Lung (tissue), 11 donors: ENCODE measurements at regions not wholly inside any gene's neighbourhood (a gene's known extent, or its start where the extent isn't known, plus 50 kb on each side); places are given as distances from the start of the nearest gene placed in this dataset.

ENCODE experiments used
- ATAC-seq: fragments of 200-7000 bp; cut with Tn5 transposase; one replicate; pipeline ENCODE4 v1.9.1; 2020; ENCODE audit warnings: moderate number of reproducible peaks; ENCODE audit not compliant: insufficient read depth, low FRiP score
- DNase-seq, 3 donors: peaks; one replicate each; pipeline ENCODE4 v3.0.0-alpha.2; 2013 to 2017
- H3K27ac ChIP-seq, 2 donors: one replicate each; pipeline ENCODE4 v1.5.1; 2013; ENCODE audit warnings: mild to moderate bottlenecking in 2 of 2, moderate library complexity in 2 of 2, control low read depth in 1 of 2, inconsistent platforms in 1 of 2, low read depth in 1 of 2, low read length in 1 of 2
- H3K27me3 ChIP-seq, 3 donors: one replicate each; pipeline ENCODE4 v1.5.1; 2013; ENCODE audit warnings: low read length in 2 of 3; ENCODE audit not compliant: control insufficient read depth in 3 of 3, insufficient read depth in 3 of 3
- H3K36me3 ChIP-seq, 4 donors: one replicate each; pipeline ENCODE4 v1.5.1; 2013; ENCODE audit warnings: low read length in 4 of 4, mild to moderate bottlenecking in 1 of 4, moderate library complexity in 1 of 4; ENCODE audit not compliant: control insufficient read depth in 4 of 4, insufficient read depth in 4 of 4
- H3K4me1 ChIP-seq, 5 donors: one replicate each; pipeline ENCODE4 v1.5.1; 2013; ENCODE audit warnings: low read length in 5 of 5, mild to moderate bottlenecking in 2 of 5, moderate library complexity in 1 of 5; ENCODE audit not compliant: control insufficient read depth in 5 of 5, insufficient read depth in 5 of 5
- H3K4me3 ChIP-seq: one replicate; pipeline ENCODE4 v1.5.1; 2013; ENCODE audit warnings: mild to moderate bottlenecking, control low read depth, moderate library complexity
- H3K9ac ChIP-seq, 2 donors: one replicate each; pipeline ENCODE4 v1.5.1; 2013; ENCODE audit warnings: low read length in 2 of 2, control low read depth in 1 of 2; ENCODE audit not compliant: insufficient read depth in 1 of 2
- H3K9me3 ChIP-seq, 4 donors: one replicate each; pipeline ENCODE4 v1.5.1; 2013; ENCODE audit warnings: low read length in 3 of 4, mild to moderate bottlenecking in 1 of 4, moderate library complexity in 1 of 4; ENCODE audit not compliant: control insufficient read depth in 4 of 4, insufficient read depth in 3 of 4
- WGBS, 2 donors: extraction: QIAGEN DNeasy Blood & Tissue Kit; methylation state at CpG; one replicate each; pipeline ENCODE4 v1.1.7; 2013; 5-methylcytosine and 5-hydroxymethylcytosine counted together
- TF ChIP-seq, protein P1 (sequence below): IDR thresholded peaks from 2 replicates; pipeline ENCODE4 v1.5.1; 2012; ENCODE audit warnings: mild to moderate bottlenecking; ENCODE audit errors: control extremely low read depth, extremely low read depth
- donor health status: control.
- donor health status: control.
- donor health status: Bipolar disorder and iron deficiency.
- donor health status: healthy.
- donor health status: DM: yes; HTN: yes; CAD: no.

DNA sequence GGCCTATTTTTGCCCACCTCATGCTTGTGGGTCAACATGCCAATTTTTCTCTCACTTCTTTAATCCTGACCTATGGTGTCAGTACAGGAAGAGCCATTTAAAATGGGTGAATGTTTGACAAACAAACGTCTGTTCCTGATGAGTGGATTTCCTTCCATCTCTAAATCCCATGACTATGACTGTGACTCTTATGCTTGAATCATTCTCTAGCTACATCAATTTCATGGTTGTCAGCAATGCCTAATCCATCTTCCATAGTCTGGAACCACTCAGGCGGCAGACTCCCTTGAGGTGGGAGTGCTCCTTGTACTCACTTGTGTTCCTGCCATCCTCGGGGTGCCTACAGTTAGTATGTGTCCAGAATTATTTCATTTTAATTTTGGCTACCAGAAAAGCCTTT is 194.9 kb upstream of the RPS6KA3 start:
- Histone ChIP-seq H3K4me3 (no peak overlapping the region), H3K9ac (no peak overlapping the region), H3K27me3 (peaks cover 0 to 49% (median 33%) of the 10 kb centered on the region in 3 donors), H3K36me3 (no peaks in the 10 kb centered on the region), H3K27ac (no peak overlapping the region), H3K4me1 (peaks cover 0 to 4% (median 0%) of the 10 kb centered on the region in 5 donors), H3K9me3 (peaks cover 0 to 3% (median 0%) of the 10 kb centered on the region in 4 donors)
- DNase-seq = no peak
- WGBS, 2 donors = 57 to 78% methylated on average over 3 of the region's 3 CpGs
- TF ChIP-seq, protein P1, sequence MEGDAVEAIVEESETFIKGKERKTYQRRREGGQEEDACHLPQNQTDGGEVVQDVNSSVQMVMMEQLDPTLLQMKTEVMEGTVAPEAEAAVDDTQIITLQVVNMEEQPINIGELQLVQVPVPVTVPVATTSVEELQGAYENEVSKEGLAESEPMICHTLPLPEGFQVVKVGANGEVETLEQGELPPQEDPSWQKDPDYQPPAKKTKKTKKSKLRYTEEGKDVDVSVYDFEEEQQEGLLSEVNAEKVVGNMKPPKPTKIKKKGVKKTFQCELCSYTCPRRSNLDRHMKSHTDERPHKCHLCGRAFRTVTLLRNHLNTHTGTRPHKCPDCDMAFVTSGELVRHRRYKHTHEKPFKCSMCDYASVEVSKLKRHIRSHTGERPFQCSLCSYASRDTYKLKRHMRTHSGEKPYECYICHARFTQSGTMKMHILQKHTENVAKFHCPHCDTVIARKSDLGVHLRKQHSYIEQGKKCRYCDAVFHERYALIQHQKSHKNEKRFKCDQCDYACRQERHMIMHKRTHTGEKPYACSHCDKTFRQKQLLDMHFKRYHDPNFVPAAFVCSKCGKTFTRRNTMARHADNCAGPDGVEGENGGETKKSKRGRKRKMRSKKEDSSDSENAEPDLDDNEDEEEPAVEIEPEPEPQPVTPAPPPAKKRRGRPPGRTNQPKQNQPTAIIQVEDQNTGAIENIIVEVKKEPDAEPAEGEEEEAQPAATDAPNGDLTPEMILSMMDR = no peak
- no peak for ATAC-seq

DNA sequence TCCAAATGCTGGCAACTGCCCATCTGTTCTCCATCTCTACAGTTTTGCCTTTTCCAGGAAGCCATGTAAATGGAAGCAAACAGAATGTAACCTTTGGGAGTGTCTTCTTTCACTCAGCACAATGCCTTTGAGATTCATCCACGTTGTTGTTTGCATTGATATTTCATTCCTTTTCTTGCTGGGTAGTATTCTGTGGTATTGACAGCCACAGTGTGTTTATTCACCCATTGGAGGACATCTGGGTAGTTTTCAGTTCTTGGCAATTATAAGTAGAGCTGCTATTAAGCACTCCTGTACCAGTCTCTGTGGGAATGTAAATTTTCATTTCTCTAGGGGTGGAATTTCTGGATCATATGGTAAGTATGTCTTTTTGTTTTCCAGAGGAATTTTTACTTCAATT is 194.3 kb upstream of the RPS6KA3 start:
- Histone ChIP-seq H3K27me3 (peaks cover 0 to 48% (median 33%) of the 10 kb centered on the region in 3 donors), H3K9me3 (peaks cover 0 to 3% (median 0%) of the 10 kb centered on the region in 4 donors), H3K27ac (no peak overlapping the region), H3K4me1 (peaks cover 0 to 4% (median 0%) of the 10 kb centered on the region in 5 donors), H3K9ac (no peak overlapping the region), H3K4me3 (no peak overlapping the region), H3K36me3 (no peaks in the 10 kb centered on the region)
- no peak for DNase-seq
- TF ChIP-seq, protein P1 = no peak
- ATAC-seq = no peak
- 26 to 47% methylated on average over 1 of the region's 1 CpG for WGBS, 2 donors

DNA sequence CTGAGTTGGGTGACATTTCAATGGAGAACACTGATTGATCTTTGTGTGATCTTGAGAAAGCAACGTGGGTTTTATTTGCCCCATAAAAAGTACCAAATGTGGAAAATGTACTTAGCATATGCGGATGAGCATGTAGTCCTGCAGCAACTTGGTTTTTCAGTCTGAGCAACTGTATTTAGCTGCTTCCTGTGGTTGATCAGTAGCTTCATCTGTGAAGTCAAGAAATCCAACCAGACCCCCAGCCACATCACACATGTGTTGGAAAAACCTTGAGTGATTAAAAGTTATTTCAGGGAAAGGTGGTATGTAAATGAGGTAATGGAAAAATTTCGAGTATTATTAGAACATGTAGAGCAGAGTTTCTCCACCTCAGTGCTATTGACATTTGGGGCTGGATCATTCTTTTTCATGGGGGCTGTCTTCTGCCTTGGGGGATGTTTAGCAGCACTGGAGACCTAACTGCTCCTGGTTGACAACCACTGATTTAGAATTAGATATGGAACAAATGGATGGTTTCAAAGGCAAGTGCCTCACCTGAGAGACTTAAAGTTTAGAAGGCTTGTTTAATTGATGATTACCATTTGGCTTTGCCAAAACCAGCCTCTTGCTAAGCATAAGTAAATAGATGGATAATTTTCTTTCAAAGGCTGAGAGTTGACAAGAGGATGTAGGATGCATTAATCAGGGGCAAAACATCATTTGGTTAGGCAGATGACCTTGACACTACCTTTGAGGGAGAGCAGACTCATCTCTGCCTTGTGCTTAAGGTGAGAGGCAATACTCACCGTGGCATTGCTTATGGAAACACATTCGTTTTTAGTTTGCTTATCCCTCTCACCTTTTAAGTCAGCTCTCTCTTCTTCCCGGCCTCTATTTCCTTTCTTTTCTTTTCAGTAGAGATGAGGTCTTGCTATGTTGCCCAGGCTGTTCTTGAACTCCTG is 193.0 kb upstream of the RPS6KA3 start:
- ATAC-seq (no peak), DNase-seq (no peak)
- TF ChIP-seq, protein P1 = no peak
- 61 to 83% methylated on average over 6 of the region's 6 CpGs for WGBS, 2 donors
- Histone ChIP-seq H3K4me1 (peaks cover 0 to 4% (median 0%) of the 10 kb centered on the region in 5 donors), H3K36me3 (no peaks in the 10 kb centered on the region), H3K27me3 (peaks cover 0 to 41% (median 28%) of the 10 kb centered on the region in 3 donors), H3K9me3 (no peaks in the 10 kb centered on the region), H3K27ac (no peak overlapping the region), H3K4me3 (no peak overlapping the region), H3K9ac (no peak overlapping the region)
